ENCODE measurements at regions not wholly inside any gene's neighbourhood (a gene's known extent, or its start where the extent isn't known, plus 50 kb on each side); places are given as distances from the start of the nearest gene placed in this dataset.

- DNase-seq = no peak
Observed at GRCh38 chr4:146998157-146998556, 52.5 kb upstream of the TTC29 start.

GRCh38 chr4:147003956-147004809 lies 58.5 kb upstream of the TTC29 start:
- no peak for DNase-seq

- no peak for DNase-seq
Observed at GRCh38 chr4:147006229-147006628, 60.6 kb upstream of the TTC29 start.

GRCh38 chr4:147009875-147010274 lies 64.2 kb upstream of the TTC29 start:
- no peak for DNase-seq

GRCh38 chr4:147011411-147011810 lies 65.7 kb upstream of the TTC29 start:
- no peak for DNase-seq

- DNase-seq = no peak
Observed at GRCh38 chr4:147012059-147012707, 66.5 kb upstream of the TTC29 start.

- DNase-seq = no peak
Observed at GRCh38 chr4:147014946-147015345, 69.3 kb upstream of the TTC29 start.

GRCh38 chr4:147015491-147015890 lies 69.8 kb upstream of the TTC29 start:
- no peak for DNase-seq

- no peak for DNase-seq
Observed at GRCh38 chr4:147017081-147017480, 71.4 kb upstream of the TTC29 start.

GRCh38 chr4:147019091-147019490 lies 73.4 kb upstream of the TTC29 start:
- peak; percentile 8 to 66 for DNase-seq

GRCh38 chr4:147020456-147020855 lies 74.8 kb upstream of the TTC29 start:
- no peak for DNase-seq

GRCh38 chr4:147025042-147025441 lies 79.4 kb upstream of the TTC29 start:
- no peak for DNase-seq

GRCh38 chr4:147029296-147029695 lies 83.6 kb upstream of the TTC29 start:
- DNase-seq = no peak

- DNase-seq = no peak
Observed at GRCh38 chr4:147034372-147034771, 88.7 kb upstream of the TTC29 start.

- no peak for DNase-seq
Observed at GRCh38 chr4:147037069-147037468, 91.4 kb upstream of the TTC29 start.

- DNase-seq = no peak
Observed at GRCh38 chr4:147039976-147040575, 94.4 kb upstream of the TTC29 start.

GRCh38 chr4:147040874-147041273 lies 95.2 kb upstream of the TTC29 start:
- no peak for DNase-seq

- DNase-seq = no peak
Observed at GRCh38 chr4:147041376-147041775, 95.7 kb upstream of the TTC29 start.

- no peak for DNase-seq
Observed at GRCh38 chr4:147042046-147042445, 96.4 kb upstream of the TTC29 start.

GRCh38 chr4:147044241-147044640 lies 98.6 kb upstream of the TTC29 start:
- no peak for DNase-seq

GRCh38 chr4:147049946-147050345 lies 104.3 kb upstream of the TTC29 start:
- DNase-seq = no peak

- no peak for DNase-seq
Observed at GRCh38 chr4:147050356-147050765, 104.7 kb upstream of the TTC29 start.

GRCh38 chr4:147052361-147052760 lies 106.7 kb upstream of the TTC29 start:
- no peak for DNase-seq

Measured in NCI-H526 (cell line).